ENCODE measurements at regions not wholly inside any gene's neighbourhood (a gene's known extent, or its start where the extent isn't known, plus 50 kb on each side); places are given as distances from the start of the nearest gene placed in this dataset.

- Histone ChIP-seq H3K4me1 (ENCODE audit: control insufficient read depth in 2 of 2, insufficient read depth in 2 of 2, low read length in 2 of 2) (no peaks in the 10 kb centered on the region), H3K27ac (ENCODE audit: low read depth in 1 of 2, low read length in 1 of 2) (no peak overlapping the region), H3K36me3 (ENCODE audit: control insufficient read depth in 2 of 2, insufficient read depth in 2 of 2, low read length in 1 of 2) (no peaks in the 10 kb centered on the region), H3K9me3 (ENCODE audit: control insufficient read depth in 2 of 2, insufficient read depth in 1 of 2, low read length in 1 of 2) (no peaks in the 10 kb centered on the region), H3K4me3 (ENCODE audit: low read length in 2 of 2) (no peak overlapping the region), H3K27me3 (ENCODE audit: control insufficient read depth in 2 of 2, insufficient read depth in 1 of 2, low read length in 1 of 2) (no peaks in the 10 kb centered on the region)
- 98% methylated on average over 2 of the region's 2 CpGs for WGBS
- DNase-seq (ENCODE audit: low read depth in 6 of 9, low spot score in 9 of 9): no peak
Measured at GRCh38 chr13:80586356-80586755, 245.4 kb upstream of the SPRY2 start.

GRCh38 chr13:80585531-80585930 lies 244.6 kb upstream of the SPRY2 start:
- no peak for DNase-seq (ENCODE audit: low read depth in 6 of 9, low spot score in 9 of 9)
- H3K36me3 ChIP-seq (ENCODE audit: control insufficient read depth in 2 of 2, insufficient read depth in 2 of 2, low read length in 1 of 2): no peaks in the 10 kb centered on the region
- WGBS: 95% methylated on average over 1 of the region's 1 CpG
- H3K4me3 ChIP-seq (ENCODE audit: low read length in 2 of 2): no peak overlapping the region
- no peaks in the 10 kb centered on the region for H3K4me1 ChIP-seq (ENCODE audit: control insufficient read depth in 2 of 2, insufficient read depth in 2 of 2, low read length in 2 of 2)
- H3K27ac ChIP-seq (ENCODE audit: low read depth in 1 of 2, low read length in 1 of 2): no peak overlapping the region
- no peaks in the 10 kb centered on the region for H3K27me3 ChIP-seq (ENCODE audit: control insufficient read depth in 2 of 2, insufficient read depth in 1 of 2, low read length in 1 of 2)
- no peaks in the 10 kb centered on the region for H3K9me3 ChIP-seq (ENCODE audit: control insufficient read depth in 2 of 2, insufficient read depth in 1 of 2, low read length in 1 of 2)

GRCh38 chr13:80584785-80585184 lies 243.9 kb upstream of the SPRY2 start:
- H3K4me1 ChIP-seq (ENCODE audit: control insufficient read depth in 2 of 2, insufficient read depth in 2 of 2, low read length in 2 of 2): no peaks in the 10 kb centered on the region
- H3K4me3 ChIP-seq (ENCODE audit: low read length in 2 of 2): no peak overlapping the region
- no peaks in the 10 kb centered on the region for H3K9me3 ChIP-seq (ENCODE audit: control insufficient read depth in 2 of 2, insufficient read depth in 1 of 2, low read length in 1 of 2)
- no peaks in the 10 kb centered on the region for H3K36me3 ChIP-seq (ENCODE audit: control insufficient read depth in 2 of 2, insufficient read depth in 2 of 2, low read length in 1 of 2)
- H3K27me3 ChIP-seq (ENCODE audit: control insufficient read depth in 2 of 2, insufficient read depth in 1 of 2, low read length in 1 of 2): no peaks in the 10 kb centered on the region
- no peak overlapping the region for H3K27ac ChIP-seq (ENCODE audit: low read depth in 1 of 2, low read length in 1 of 2)
- WGBS: 100% methylated on average over 1 of the region's 1 CpG
- no peak for DNase-seq (ENCODE audit: low read depth in 6 of 9, low spot score in 9 of 9)

DNA sequence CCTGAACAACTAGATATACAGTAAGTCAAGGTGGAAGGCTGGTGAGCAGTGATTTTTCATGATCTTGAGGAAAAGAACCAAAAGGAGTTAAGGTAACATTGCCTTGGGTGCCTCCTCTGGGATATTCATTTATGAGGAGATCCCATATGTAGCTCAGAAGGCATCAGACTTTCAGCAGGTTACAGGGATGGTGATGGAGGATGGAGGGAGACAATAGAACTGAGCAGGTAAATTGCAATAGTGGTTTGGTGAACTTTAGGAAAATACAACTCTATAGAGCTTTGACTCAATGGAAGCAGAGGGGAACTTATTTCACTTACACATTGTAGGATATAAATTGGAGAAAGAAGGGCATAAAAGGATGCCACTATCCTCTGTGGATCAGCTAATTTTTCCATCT lies 243.4 kb upstream of the SPRY2 start:
- H3K4me3 ChIP-seq (ENCODE audit: low read length in 2 of 2): no peak overlapping the region
- H3K27ac ChIP-seq (ENCODE audit: low read depth in 1 of 2, low read length in 1 of 2): no peak overlapping the region
- H3K4me1 ChIP-seq (ENCODE audit: control insufficient read depth in 2 of 2, insufficient read depth in 2 of 2, low read length in 2 of 2): no peaks in the 10 kb centered on the region
- no peaks in the 10 kb centered on the region for H3K9me3 ChIP-seq (ENCODE audit: control insufficient read depth in 2 of 2, insufficient read depth in 1 of 2, low read length in 1 of 2)
- no peaks in the 10 kb centered on the region for H3K36me3 ChIP-seq (ENCODE audit: control insufficient read depth in 2 of 2, insufficient read depth in 2 of 2, low read length in 1 of 2)
- no peaks in the 10 kb centered on the region for H3K27me3 ChIP-seq (ENCODE audit: control insufficient read depth in 2 of 2, insufficient read depth in 1 of 2, low read length in 1 of 2)
- DNase-seq (ENCODE audit: low read depth in 6 of 9, low spot score in 9 of 9): no peak

- Histone ChIP-seq H3K9me3 (ENCODE audit: control insufficient read depth in 2 of 2, insufficient read depth in 1 of 2, low read length in 1 of 2) (no peaks in the 10 kb centered on the region), H3K27me3 (ENCODE audit: control insufficient read depth in 2 of 2, insufficient read depth in 1 of 2, low read length in 1 of 2) (no peaks in the 10 kb centered on the region), H3K27ac (ENCODE audit: low read depth in 1 of 2, low read length in 1 of 2) (no peak overlapping the region), H3K4me3 (ENCODE audit: low read length in 2 of 2) (no peak overlapping the region), H3K36me3 (ENCODE audit: control insufficient read depth in 2 of 2, insufficient read depth in 2 of 2, low read length in 1 of 2) (no peaks in the 10 kb centered on the region), H3K4me1 (ENCODE audit: control insufficient read depth in 2 of 2, insufficient read depth in 2 of 2, low read length in 2 of 2) (no peaks in the 10 kb centered on the region)
- DNase-seq (ENCODE audit: low read depth in 6 of 9, low spot score in 9 of 9): no peak
- 96% methylated on average over 10 of the region's 10 CpGs for WGBS
Measured at GRCh38 chr13:80577926-80578670, 237.2 kb upstream of the SPRY2 start.

DNA sequence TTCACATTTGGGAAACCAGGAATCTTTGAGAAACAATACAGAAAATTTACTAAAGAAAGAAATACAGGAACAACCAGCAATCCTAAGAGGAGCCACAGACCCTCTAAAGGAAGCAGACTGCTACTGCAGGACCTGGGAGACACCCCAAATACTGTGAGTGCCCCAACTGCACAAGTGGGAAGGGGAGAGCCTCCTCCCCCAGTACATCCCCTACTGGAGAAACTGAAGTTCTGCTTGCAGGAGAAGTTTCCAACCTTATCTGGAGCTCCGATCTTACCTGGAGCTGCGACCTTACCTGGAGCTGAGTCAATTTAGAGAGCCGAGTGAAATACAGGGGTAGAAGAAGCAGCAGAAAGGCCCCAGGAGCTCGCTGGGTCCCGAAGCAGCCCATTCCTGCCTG lies 236.4 kb upstream of the SPRY2 start:
- WGBS: 90% methylated on average over 5 of the region's 5 CpGs

GRCh38 chr13:80574113-80574850 lies 233.4 kb upstream of the SPRY2 start:
- Histone ChIP-seq H3K27ac (ENCODE audit: low read depth in 1 of 2, low read length in 1 of 2) (no peak overlapping the region), H3K27me3 (ENCODE audit: control insufficient read depth in 2 of 2, insufficient read depth in 1 of 2, low read length in 1 of 2) (no peaks in the 10 kb centered on the region), H3K4me3 (ENCODE audit: low read length in 2 of 2) (no peak overlapping the region), H3K36me3 (ENCODE audit: control insufficient read depth in 2 of 2, insufficient read depth in 2 of 2, low read length in 1 of 2) (no peaks in the 10 kb centered on the region), H3K4me1 (ENCODE audit: control insufficient read depth in 2 of 2, insufficient read depth in 2 of 2, low read length in 2 of 2) (no peaks in the 10 kb centered on the region), H3K9me3 (ENCODE audit: control insufficient read depth in 2 of 2, insufficient read depth in 1 of 2, low read length in 1 of 2) (no peaks in the 10 kb centered on the region)
- 94% methylated on average over 6 of the region's 6 CpGs for WGBS
- no peak for DNase-seq (ENCODE audit: low read depth in 6 of 9, low spot score in 9 of 9)

More for the DNA sequence above, 236.4 kb upstream of the SPRY2 start:
- Histone ChIP-seq H3K36me3 (ENCODE audit: control insufficient read depth in 2 of 2, insufficient read depth in 2 of 2, low read length in 1 of 2) (no peaks in the 10 kb centered on the region), H3K4me1 (ENCODE audit: control insufficient read depth in 2 of 2, insufficient read depth in 2 of 2, low read length in 2 of 2) (no peaks in the 10 kb centered on the region), H3K4me3 (ENCODE audit: low read length in 2 of 2) (no peak overlapping the region), H3K27me3 (ENCODE audit: control insufficient read depth in 2 of 2, insufficient read depth in 1 of 2, low read length in 1 of 2) (no peaks in the 10 kb centered on the region), H3K27ac (ENCODE audit: low read depth in 1 of 2, low read length in 1 of 2) (no peak overlapping the region), H3K9me3 (ENCODE audit: control insufficient read depth in 2 of 2, insufficient read depth in 1 of 2, low read length in 1 of 2) (no peaks in the 10 kb centered on the region)
- DNase-seq (ENCODE audit: low read depth in 6 of 9, low spot score in 9 of 9): no peak

- Histone ChIP-seq H3K27ac (ENCODE audit: low read depth in 1 of 2, low read length in 1 of 2) (no peak overlapping the region), H3K36me3 (ENCODE audit: control insufficient read depth in 2 of 2, insufficient read depth in 2 of 2, low read length in 1 of 2) (no peaks in the 10 kb centered on the region), H3K27me3 (ENCODE audit: control insufficient read depth in 2 of 2, insufficient read depth in 1 of 2, low read length in 1 of 2) (no peaks in the 10 kb centered on the region), H3K4me1 (ENCODE audit: control insufficient read depth in 2 of 2, insufficient read depth in 2 of 2, low read length in 2 of 2) (no peaks in the 10 kb centered on the region), H3K9me3 (ENCODE audit: control insufficient read depth in 2 of 2, insufficient read depth in 1 of 2, low read length in 1 of 2) (no peaks in the 10 kb centered on the region), H3K4me3 (ENCODE audit: low read length in 2 of 2) (no peak overlapping the region)
- WGBS: 98% methylated on average over 5 of the region's 5 CpGs
- DNase-seq (ENCODE audit: low read depth in 6 of 9, low spot score in 9 of 9): no peak
Measured at GRCh38 chr13:80572923-80573316, 232.0 kb upstream of the SPRY2 start.

DNA sequence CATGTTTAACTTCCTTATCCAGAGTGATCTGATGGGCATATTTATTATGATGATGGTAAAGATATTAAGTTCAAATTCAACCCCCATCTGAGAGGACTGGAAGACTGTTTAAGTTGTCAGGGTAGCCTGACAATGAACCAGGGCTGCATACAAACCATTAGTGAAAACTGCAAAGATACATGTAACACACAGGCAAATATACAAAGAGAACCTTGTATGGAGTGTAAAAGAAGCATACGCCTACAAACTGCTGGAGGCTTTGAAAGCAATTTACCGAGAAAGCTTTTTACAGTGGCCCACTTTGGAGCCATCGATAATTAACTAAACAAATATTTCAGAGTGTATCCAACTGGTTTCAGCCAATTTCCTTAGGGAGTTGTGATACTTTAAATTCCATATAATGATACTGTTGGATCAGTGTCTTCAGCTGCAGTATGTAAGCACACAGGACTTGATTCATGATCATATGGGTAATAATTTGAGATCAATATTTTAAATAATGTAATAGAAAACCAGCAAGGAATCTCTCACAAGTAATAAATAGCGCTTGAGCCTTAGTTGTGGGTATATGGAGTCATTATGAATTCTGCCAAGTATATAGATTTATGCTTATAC lies 231.5 kb upstream of the SPRY2 start:
- Histone ChIP-seq H3K4me1 (ENCODE audit: control insufficient read depth in 2 of 2, insufficient read depth in 2 of 2, low read length in 2 of 2) (no peaks in the 10 kb centered on the region), H3K27ac (ENCODE audit: low read depth in 1 of 2, low read length in 1 of 2) (no peak overlapping the region), H3K4me3 (ENCODE audit: low read length in 2 of 2) (no peak overlapping the region), H3K27me3 (ENCODE audit: control insufficient read depth in 2 of 2, insufficient read depth in 1 of 2, low read length in 1 of 2) (no peaks in the 10 kb centered on the region), H3K9me3 (ENCODE audit: control insufficient read depth in 2 of 2, insufficient read depth in 1 of 2, low read length in 1 of 2) (no peaks in the 10 kb centered on the region), H3K36me3 (ENCODE audit: control insufficient read depth in 2 of 2, insufficient read depth in 2 of 2, low read length in 1 of 2) (no peaks in the 10 kb centered on the region)
- WGBS: 97% methylated on average over 4 of the region's 4 CpGs
- DNase-seq (ENCODE audit: low read depth in 6 of 9, low spot score in 9 of 9): no peak

Data from thymus (tissue), 11 donors.